Mesenchymal stem cell (in vitro differentiated cells and primary cell): ENCODE measurements at regions not wholly inside any gene's neighbourhood (a gene's known extent, or its start where the extent isn't known, plus 50 kb on each side); places are given as distances from the start of the nearest gene placed in this dataset.

Source experiments
- DNase-seq: peaks from one replicate; pipeline ENCODE4 v3.0.0-alpha.2; 2013
- H2AFZ ChIP-seq: one replicate; pipeline ENCODE4 v1.6.1; 2013; ENCODE audit warnings: low read depth, mild to moderate bottlenecking, control low read depth, inconsistent platforms, low read length, moderate library complexity
- H2AK5ac ChIP-seq: 2 replicates; pipeline ENCODE4 v1.6.1; 2013; ENCODE audit warnings: low read length, moderate library complexity, mild to moderate bottlenecking, inconsistent platforms; ENCODE audit not compliant: severe bottlenecking
- H2BK120ac ChIP-seq: one replicate; pipeline ENCODE4 v1.6.1; 2013; ENCODE audit warnings: low read depth, mild to moderate bottlenecking, inconsistent platforms, low read length, moderate library complexity
- H2BK12ac ChIP-seq, 2 experiments: one replicate each; pipeline ENCODE4 v1.6.1; 2013; ENCODE audit warnings: inconsistent platforms in 2 of 2, low read length in 2 of 2, mild to moderate bottlenecking in 2 of 2, moderate library complexity in 2 of 2, control low read depth in 1 of 2
- H2BK15ac ChIP-seq: one replicate; pipeline ENCODE4 v1.6.1; 2013; ENCODE audit warnings: mild to moderate bottlenecking, low read depth, inconsistent platforms; ENCODE audit not compliant: poor library complexity, severe bottlenecking
- H2BK5ac ChIP-seq: 2 replicates; pipeline ENCODE4 v1.6.1; 2013; ENCODE audit warnings: low read depth, mild to moderate bottlenecking, low read length, control low read depth, inconsistent platforms; ENCODE audit not compliant: poor library complexity, severe bottlenecking
- H3K14ac ChIP-seq, 2 experiments: one replicate each; pipeline ENCODE4 v1.6.1; 2013; ENCODE audit warnings: inconsistent platforms in 2 of 2, low read length in 2 of 2, control low read depth in 1 of 2, mild to moderate bottlenecking in 1 of 2, moderate library complexity in 1 of 2
- H3K18ac ChIP-seq, 2 experiments: one replicate each; pipeline ENCODE4 v1.6.1; 2013; ENCODE audit warnings: inconsistent platforms in 2 of 2, low read length in 2 of 2, control low read depth in 1 of 2, low read depth in 1 of 2, mild to moderate bottlenecking in 1 of 2
- H3K23ac ChIP-seq, 2 experiments: one replicate each; pipeline ENCODE4 v1.6.1; 2013; ENCODE audit warnings: inconsistent platforms in 2 of 2, low read length in 2 of 2, mild to moderate bottlenecking in 2 of 2, moderate library complexity in 2 of 2, control low read depth in 1 of 2
- H3K27ac ChIP-seq: 2 replicates; pipeline ENCODE4 v1.5.1; 2013; ENCODE audit warnings: mild to moderate bottlenecking, moderate library complexity, low read length, control low read depth, inconsistent platforms; ENCODE audit not compliant: poor library complexity, severe bottlenecking
- H3K27me3 ChIP-seq, 2 experiments: 2 replicates each; pipeline versions ENCODE4 v1.6.1 to v1.7.0; 2013; ENCODE audit warnings: low read length in 2 of 2, mild to moderate bottlenecking in 2 of 2, moderate library complexity in 2 of 2, control low read depth in 1 of 2, inconsistent platforms in 1 of 2; ENCODE audit not compliant: control insufficient read depth in 1 of 2, insufficient read depth in 1 of 2
- H3K36me3 ChIP-seq, 2 experiments: 2 replicates each; pipeline versions ENCODE4 v1.6.1 to v1.7.0; 2013; ENCODE audit warnings: low read length in 2 of 2, control low read depth in 1 of 2, inconsistent platforms in 1 of 2, low read depth in 1 of 2, mild to moderate bottlenecking in 1 of 2; ENCODE audit not compliant: insufficient read depth in 2 of 2, control insufficient read depth in 1 of 2
- H3K4ac ChIP-seq, 2 experiments: one replicate each; pipeline ENCODE4 v1.6.1; 2013; ENCODE audit warnings: inconsistent platforms in 2 of 2, low read length in 2 of 2, mild to moderate bottlenecking in 2 of 2, moderate library complexity in 2 of 2, control low read depth in 1 of 2, low read depth in 1 of 2
- H3K4me1 ChIP-seq: 2 replicates; pipeline ENCODE4 v1.6.1; 2013; ENCODE audit warnings: low read depth, low read length, control low read depth; ENCODE audit not compliant: control insufficient read depth, insufficient read depth
- H3K4me2 ChIP-seq: 2 replicates; pipeline ENCODE4 v1.6.1; 2013; ENCODE audit warnings: low read length, mild to moderate bottlenecking, inconsistent platforms; ENCODE audit not compliant: poor library complexity, severe bottlenecking
- H3K4me3 ChIP-seq, 2 experiments: 2 replicates each; pipeline versions ENCODE4 v1.5.1 to v1.7.0; 2013; ENCODE audit warnings: low read length in 2 of 2, mild to moderate bottlenecking in 2 of 2, control low read depth in 1 of 2, low read depth in 1 of 2; ENCODE audit not compliant: insufficient read depth in 1 of 2
- H3K79me1 ChIP-seq: replicated peaks from 2 replicates; pipeline ENCODE4 v1.6.1; 2013; ENCODE audit warnings: mild to moderate bottlenecking, control low read depth, low read length, inconsistent platforms; ENCODE audit not compliant: poor library complexity, severe bottlenecking
- H3K9ac ChIP-seq: 2 replicates; pipeline ENCODE4 v1.7.0; 2013; ENCODE audit warnings: mild to moderate bottlenecking, low read length, moderate library complexity
- H3K9me3 ChIP-seq: 2 replicates; pipeline ENCODE4 v1.7.0; 2013; ENCODE audit warnings: mild to moderate bottlenecking, low read length; ENCODE audit not compliant: control insufficient read depth
- H4K8ac ChIP-seq: one replicate; pipeline ENCODE4 v1.6.1; 2013; ENCODE audit warnings: inconsistent platforms, mild to moderate bottlenecking, low read length, moderate library complexity
- H4K91ac ChIP-seq: one replicate; pipeline ENCODE4 v1.6.1; 2013; ENCODE audit warnings: mild to moderate bottlenecking, low read length, inconsistent platforms
- WGBS: methylation state at CpG from one replicate; pipeline ENCODE4 v1.1.7; 2013; ENCODE audit warnings: mixed read lengths; 5-methylcytosine and 5-hydroxymethylcytosine counted together

DNA sequence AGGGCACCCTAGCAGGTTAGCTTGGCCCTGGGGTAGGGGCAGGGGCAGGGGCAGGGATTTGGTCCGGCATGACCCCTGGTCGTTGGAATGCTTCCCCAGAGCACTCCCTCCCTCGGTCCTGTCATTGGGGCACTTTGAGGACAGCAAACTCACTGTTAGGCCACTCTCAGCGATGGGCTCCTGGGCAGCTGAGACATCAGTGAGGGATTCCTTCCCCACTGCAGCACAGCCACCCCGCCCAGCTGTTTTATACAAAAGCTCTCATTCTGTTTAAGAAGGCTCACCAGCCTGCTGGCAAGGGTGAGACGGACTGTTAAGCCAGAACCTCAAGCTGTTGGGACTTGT is 86.9 kb upstream of the F3 start:
- H3K18ac ChIP-seq: peak overlapping the region in 1 of 2 experiments; percentile 46
- H2BK15ac ChIP-seq: no peak overlapping the region
- H2AK5ac ChIP-seq: no peak overlapping the region
- H2AFZ ChIP-seq: no peak overlapping the region
- H2BK12ac ChIP-seq: peak overlapping the region in 1 of 2 experiments; percentile 87
- peak overlapping the region; percentile 12 for H4K8ac ChIP-seq
- no peak overlapping the region for H3K9ac ChIP-seq
- no peak overlapping the region for H4K91ac ChIP-seq
- no peak for DNase-seq
- no peak overlapping the region for H3K4me3 ChIP-seq
- no peaks in the 10 kb centered on the region for H3K36me3 ChIP-seq
- peaks cover 8% of the 10 kb centered on the region for H3K4me1 ChIP-seq
- WGBS: 93% methylated on average over 6 of the region's 6 CpGs
- no peak overlapping the region for H2BK5ac ChIP-seq
- H2BK120ac ChIP-seq: no peak overlapping the region
- no peak overlapping the region for H3K14ac ChIP-seq
- no peak overlapping the region for H3K23ac ChIP-seq
- no peak overlapping the region for H3K4ac ChIP-seq
- no peaks in the 10 kb centered on the region for H3K79me1 ChIP-seq
- H3K9me3 ChIP-seq: peaks cover 3% of the 10 kb centered on the region
- no peak overlapping the region for H3K27ac ChIP-seq
- no peaks in the 10 kb centered on the region for H3K27me3 ChIP-seq
- H3K4me2 ChIP-seq: no peak overlapping the region

DNA sequence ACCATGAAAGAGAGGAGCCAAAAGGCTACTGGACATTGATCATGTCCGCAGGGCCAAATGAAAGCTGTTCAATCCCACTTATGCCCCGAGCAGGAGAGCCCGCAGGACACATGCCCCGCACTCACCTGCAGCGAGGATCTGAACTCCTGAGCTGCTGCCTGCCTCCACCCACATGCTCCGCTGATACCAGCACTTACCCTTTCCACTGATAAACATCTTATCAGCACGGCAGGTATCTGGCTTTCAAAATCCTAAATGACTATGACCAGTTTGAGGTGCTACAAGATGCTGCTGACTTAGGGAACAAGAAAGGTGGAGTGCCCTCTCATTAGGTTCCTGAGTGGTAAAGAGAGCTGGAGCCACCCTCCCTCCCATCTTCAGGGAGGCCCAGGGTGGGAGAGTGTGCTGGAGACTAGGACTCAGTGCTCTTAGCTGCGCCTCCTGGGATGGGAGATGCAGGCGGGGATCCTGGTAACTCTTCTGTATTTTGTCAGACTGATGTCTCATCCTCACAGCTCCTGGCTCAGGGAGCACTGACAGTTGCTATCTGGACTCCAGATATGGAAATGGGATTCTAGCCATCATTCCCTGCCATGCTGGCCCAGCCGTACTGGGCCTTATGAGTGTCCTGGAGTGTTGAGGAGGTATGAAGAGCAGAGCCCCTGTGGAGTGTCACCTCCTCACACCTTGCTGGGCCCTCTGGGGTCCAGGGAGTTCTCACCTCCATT is 86.4 kb upstream of the F3 start:
- no peak overlapping the region for H3K4me2 ChIP-seq
- H4K91ac ChIP-seq: no peak overlapping the region
- H3K18ac ChIP-seq: peak overlapping the region in 1 of 2 experiments; percentile 18
- H3K79me1 ChIP-seq: no peaks in the 10 kb centered on the region
- H2BK12ac ChIP-seq: peak overlapping the region in 1 of 2 experiments; percentile 59
- no peak overlapping the region for H3K14ac ChIP-seq
- H3K27me3 ChIP-seq: peaks cover 0 to 3% of the 10 kb centered on the region in 2 experiments
- peaks cover 3% of the 10 kb centered on the region for H3K9me3 ChIP-seq
- H2AFZ ChIP-seq: no peak overlapping the region
- H3K23ac ChIP-seq: no peak overlapping the region
- no peak overlapping the region for H4K8ac ChIP-seq
- H3K4ac ChIP-seq: no peak overlapping the region
- H2BK5ac ChIP-seq: no peak overlapping the region
- peaks cover 13% of the 10 kb centered on the region for H3K4me1 ChIP-seq
- no peak for DNase-seq
- no peak overlapping the region for H3K9ac ChIP-seq
- no peak overlapping the region for H2BK15ac ChIP-seq
- no peak overlapping the region for H3K27ac ChIP-seq
- 98% methylated on average over 10 of the region's 10 CpGs for WGBS
- no peaks in the 10 kb centered on the region for H3K36me3 ChIP-seq
- no peak overlapping the region for H2BK120ac ChIP-seq
- H3K4me3 ChIP-seq: no peak overlapping the region
- no peak overlapping the region for H2AK5ac ChIP-seq

DNA sequence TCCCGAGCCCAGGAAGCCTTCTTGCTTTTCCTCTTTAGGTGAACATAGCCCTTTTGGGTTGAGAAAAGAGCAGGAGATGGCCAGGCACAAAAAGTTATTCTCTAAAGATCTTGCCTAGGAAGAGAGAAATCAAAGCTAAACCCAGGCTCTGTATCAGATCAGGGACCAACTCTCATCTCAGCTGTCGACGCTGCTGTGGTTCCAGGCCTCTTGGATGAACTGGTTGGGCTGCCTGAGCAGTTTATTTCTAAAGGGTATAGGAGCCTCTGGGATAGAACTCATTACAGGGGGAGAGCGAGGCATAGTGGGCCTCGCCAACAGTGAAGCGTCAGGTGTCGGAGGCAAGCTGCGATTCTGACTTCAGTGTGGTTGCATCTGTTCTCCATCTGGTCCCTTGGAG is 82.6 kb upstream of the F3 start:
- Histone ChIP-seq H3K23ac (peak overlapping the region in 1 of 2 experiments; percentile 61), H2BK120ac (peak overlapping the region; percentile 93), H3K4me2 (no peak overlapping the region), H3K9ac (no peak overlapping the region), H2AK5ac (peak overlapping the region; percentile 84), H2BK15ac (peak overlapping the region; percentile 75), H4K91ac (peak overlapping the region; percentile 65), H3K4ac (peak overlapping the region; percentile 74 to 93), H2AFZ (no peak overlapping the region), H3K27ac (peak overlapping the region; percentile 24), H3K18ac (peak overlapping the region; percentile 86 to 87), H3K27me3 (peaks cover 0 to 3% of the 10 kb centered on the region in 2 experiments), H3K14ac (no peak overlapping the region), H3K79me1 (no peaks in the 10 kb centered on the region), H2BK5ac (no peak overlapping the region), H3K36me3 (no peaks in the 10 kb centered on the region), H4K8ac (peak overlapping the region; percentile 88), H2BK12ac (peak overlapping the region; percentile 89 to 95), H3K4me1 (peaks cover 33% of the 10 kb centered on the region), H3K9me3 (no peaks in the 10 kb centered on the region), H3K4me3 (no peak overlapping the region)
- DNase-seq: no peak
- WGBS: 93% methylated on average over 8 of the region's 8 CpGs

DNA sequence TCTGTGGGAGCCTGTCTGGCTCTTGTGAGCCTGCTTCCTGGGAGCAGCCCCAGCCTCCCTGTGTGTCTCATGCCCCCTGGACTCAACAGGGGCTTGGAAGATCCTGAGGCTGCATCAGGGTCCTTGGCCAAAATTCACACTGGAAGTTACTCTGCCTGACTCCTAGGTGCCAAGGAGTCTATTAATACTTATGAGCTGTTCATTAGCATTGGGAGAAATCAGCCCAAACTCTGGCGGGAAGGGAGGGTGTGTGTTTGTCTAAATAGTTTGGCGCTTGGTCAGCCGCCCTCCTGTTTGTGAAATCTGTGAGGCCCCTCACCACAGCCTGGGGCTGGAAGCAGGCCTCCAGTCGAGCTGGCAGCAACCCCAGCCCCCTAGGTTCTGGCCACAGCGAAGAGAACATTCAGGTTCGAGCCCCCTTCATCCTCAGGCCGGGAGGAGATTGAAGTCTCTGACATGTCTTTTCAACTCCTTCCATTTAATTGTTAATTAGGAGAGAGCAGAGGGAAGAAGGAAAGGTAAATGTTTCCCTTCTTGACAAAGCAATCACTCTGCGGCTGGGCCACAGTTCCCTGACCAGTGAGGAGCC is 82.1 kb upstream of the F3 start:
- H3K27me3 ChIP-seq: peaks cover 0 to 3% of the 10 kb centered on the region in 2 experiments
- peak overlapping the region; percentile 24 for H3K27ac ChIP-seq
- peak overlapping the region; percentile 93 for H4K91ac ChIP-seq

More for the DNA sequence above, 82.1 kb upstream of the F3 start:
- Histone ChIP-seq H2BK120ac (peak overlapping the region; percentile 93), H2BK15ac (peak overlapping the region; percentile 75), H3K14ac (no peak overlapping the region), H3K18ac (peak overlapping the region; percentile 87 to 95), H2AK5ac (peak overlapping the region; percentile 93), H4K8ac (peak overlapping the region; percentile 88), H3K4me2 (no peak overlapping the region), H3K9ac (no peak overlapping the region), H3K79me1 (no peaks in the 10 kb centered on the region), H2BK5ac (no peak overlapping the region), H3K9me3 (no peaks in the 10 kb centered on the region), H2AFZ (no peak overlapping the region), H3K4me3 (no peak overlapping the region), H3K4ac (peak overlapping the region; percentile 93 to 96), H3K36me3 (no peaks in the 10 kb centered on the region), H3K23ac (peak overlapping the region in 1 of 2 experiments; percentile 61), H2BK12ac (peak overlapping the region; percentile 95 to 98), H3K4me1 (peaks cover 33% of the 10 kb centered on the region)
- 42% methylated on average over 8 of the region's 8 CpGs for WGBS
- DNase-seq: peak; percentile 70
